Right ventricle myocardium inferior (tissue), 1 donor: ENCODE measurements at regions not wholly inside any gene's neighbourhood (a gene's known extent, or its start where the extent isn't known, plus 50 kb on each side); places are given as distances from the start of the nearest gene placed in this dataset.

Source experiments
- ATAC-seq: fragments of 200-7000 bp; cut with Tn5 transposase; one replicate; pipeline ENCODE4 v1.9.1; 2020; ENCODE audit warnings: mild to moderate bottlenecking, moderate library complexity
- DNase-seq: peaks from one replicate; pipeline ENCODE4 v3.0.0; 2021; ENCODE audit errors: missing footprints
- intact Hi-C: fragments of 100-400 bp; cut with DNase I; formaldehyde crosslinking; loops from one replicate; pipeline ENCODE4 v1.11.0; 2022
- donor health status: DM: no; HTN: yes; CAD: no; lungs with severe emphysema.

- intact Hi-C loops = no loop called here
- no peak for DNase-seq
- ATAC-seq = no peak
Measured at GRCh38 chr2:177038787-177039484, 173.7 kb upstream of the HNRNPA3 start.

DNA sequence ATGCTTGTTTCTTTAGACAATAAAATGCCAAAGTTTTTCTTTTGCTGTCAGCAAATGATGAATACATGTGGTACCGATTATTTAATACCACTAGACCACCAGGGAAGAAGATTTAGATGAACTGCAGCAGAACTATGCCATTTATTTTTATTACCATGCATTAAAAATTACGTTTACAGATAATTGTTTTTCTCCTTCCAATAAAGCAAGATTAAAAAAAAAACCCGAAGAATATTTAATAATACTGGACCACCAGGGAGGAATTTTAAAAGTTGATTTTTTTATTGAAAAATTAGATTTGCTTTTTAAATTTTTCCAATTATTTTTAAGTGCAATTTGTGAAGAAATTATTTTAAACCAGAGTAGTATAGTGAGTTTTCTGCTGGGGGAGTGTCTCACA is 170.3 kb upstream of the HNRNPA3 start:
- ATAC-seq = no peak
- intact Hi-C loops = no loop called here
- no peak for DNase-seq

DNA sequence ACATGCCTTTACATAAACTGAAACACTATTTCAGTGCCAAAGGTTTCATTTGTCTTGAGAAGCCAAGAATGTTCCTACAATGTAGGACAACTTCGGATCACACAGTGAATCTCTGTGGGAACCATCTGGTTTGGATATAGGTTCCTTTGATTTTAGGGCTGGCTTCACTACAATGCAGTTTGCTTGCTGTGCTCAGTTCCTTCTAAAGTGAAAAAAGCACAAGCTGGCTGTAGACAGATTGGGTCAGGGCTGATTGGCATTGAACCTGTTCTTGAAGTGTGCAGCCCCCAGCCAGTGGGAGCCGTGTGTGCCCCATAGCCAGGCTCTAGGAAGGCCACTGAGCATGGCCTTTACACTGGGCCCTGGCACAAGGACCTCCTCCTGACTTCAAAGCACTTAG is 167.9 kb upstream of the HNRNPA3 start:
- no peak for DNase-seq
- intact Hi-C loops = no loop called here
- no peak for ATAC-seq

DNA sequence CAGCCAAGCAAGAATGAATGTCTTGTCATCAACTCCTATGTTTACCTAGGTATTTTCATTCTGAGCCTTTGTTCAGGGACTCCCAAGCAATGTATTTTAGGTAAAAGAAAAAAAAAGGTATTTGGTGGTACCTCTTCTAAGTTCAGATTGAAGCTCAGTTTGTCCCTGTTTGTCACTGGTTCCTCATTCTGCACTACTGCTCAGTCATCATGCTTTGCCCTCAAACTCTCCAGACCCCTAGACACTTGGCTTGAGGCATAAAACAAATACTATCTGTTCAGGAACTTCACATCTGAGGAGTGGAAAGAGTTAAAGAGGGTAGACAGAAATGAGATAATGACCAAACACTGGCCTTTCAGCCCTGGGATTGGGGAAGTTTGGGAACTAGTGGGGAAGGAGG is 163.6 kb upstream of the HNRNPA3 start:
- DNase-seq (no peak), ATAC-seq (no peak)
- intact Hi-C loops = no loop called here

- no peak for ATAC-seq
Measured at GRCh38 chr2:177051278-177051677, 161.3 kb upstream of the HNRNPA3 start.

DNA sequence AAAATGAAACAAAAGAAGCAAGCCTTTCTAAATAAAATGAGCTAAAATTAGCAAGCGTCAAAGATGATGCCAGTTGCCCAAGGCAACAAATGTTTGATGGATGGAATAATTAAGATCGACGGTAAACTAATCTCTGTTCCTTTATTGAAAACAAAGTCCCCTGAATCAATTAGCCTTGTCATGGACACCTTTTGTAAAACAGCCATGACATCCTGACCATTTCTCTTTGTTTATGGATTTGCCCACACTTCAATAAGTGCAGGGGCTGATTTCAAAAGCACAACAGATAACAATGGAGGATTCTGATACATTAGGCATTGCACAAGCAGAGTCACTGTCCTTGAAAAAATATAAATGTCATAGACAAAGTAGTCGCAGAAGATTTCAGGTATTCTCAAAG is 160.1 kb upstream of the HNRNPA3 start:
- ATAC-seq (no peak), DNase-seq (no peak)
- intact Hi-C loops = no loop called here

More at GRCh38 chr2:177051278-177051677, 161.3 kb upstream of the HNRNPA3 start:
- no peak for DNase-seq
- intact Hi-C loops = no loop called here

DNA sequence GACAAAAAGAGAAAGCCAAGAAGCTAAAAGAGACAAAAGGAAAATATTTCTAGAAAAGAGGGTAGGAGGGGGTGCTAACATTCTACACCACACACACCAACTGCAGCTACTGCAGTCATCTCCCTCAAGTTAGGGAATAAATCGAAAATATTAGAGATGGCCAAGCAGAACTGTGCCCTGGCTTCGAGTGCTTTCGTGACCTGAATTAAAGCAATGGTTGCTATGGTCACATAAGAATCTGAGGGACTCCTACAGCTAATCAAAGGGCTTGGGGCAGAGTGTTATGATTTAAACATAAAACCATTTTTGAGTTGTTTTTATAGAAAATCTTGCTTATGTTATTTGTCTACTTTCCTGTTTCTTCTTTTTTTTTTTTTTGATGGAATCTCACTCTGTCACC is 159.6 kb upstream of the HNRNPA3 start:
- intact Hi-C loops = no loop called here
- ATAC-seq = no peak
- no peak for DNase-seq

GRCh38 chr2:177053716-177054115 is 158.9 kb upstream of the HNRNPA3 start:
- intact Hi-C loops = no loop called here
- ATAC-seq = no peak
- no peak for DNase-seq

GRCh38 chr2:177056481-177056929 is 156.1 kb upstream of the HNRNPA3 start:
- no peak for ATAC-seq
- no peak for DNase-seq
- intact Hi-C loops = no loop called here

- ATAC-seq = no peak
Measured at GRCh38 chr2:177058747-177059146, 153.8 kb upstream of the HNRNPA3 start.

DNA sequence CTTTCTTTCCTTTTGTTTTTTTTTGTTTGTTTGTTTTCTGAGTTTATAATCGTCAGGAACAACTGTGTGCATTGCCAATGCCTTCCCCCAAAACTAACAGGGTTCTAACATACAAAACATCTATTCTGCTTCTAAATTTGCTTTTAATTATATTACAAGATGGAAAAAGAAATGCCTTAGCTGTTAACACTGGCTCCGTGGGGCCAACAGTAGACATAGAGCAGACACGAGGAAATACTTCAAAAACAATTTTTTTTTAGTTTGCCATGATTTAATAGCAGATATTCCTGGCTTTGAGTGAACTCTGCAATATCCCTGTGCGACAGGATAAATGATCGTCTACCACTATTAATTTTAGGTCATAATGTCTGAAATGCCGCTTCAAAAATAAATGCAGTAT is 153.3 kb upstream of the HNRNPA3 start:
- DNase-seq (no peak), ATAC-seq (no peak)
- intact Hi-C loops = no loop called here

More at GRCh38 chr2:177058747-177059146, 153.8 kb upstream of the HNRNPA3 start:
- intact Hi-C loops = no loop called here
- DNase-seq = no peak

DNA sequence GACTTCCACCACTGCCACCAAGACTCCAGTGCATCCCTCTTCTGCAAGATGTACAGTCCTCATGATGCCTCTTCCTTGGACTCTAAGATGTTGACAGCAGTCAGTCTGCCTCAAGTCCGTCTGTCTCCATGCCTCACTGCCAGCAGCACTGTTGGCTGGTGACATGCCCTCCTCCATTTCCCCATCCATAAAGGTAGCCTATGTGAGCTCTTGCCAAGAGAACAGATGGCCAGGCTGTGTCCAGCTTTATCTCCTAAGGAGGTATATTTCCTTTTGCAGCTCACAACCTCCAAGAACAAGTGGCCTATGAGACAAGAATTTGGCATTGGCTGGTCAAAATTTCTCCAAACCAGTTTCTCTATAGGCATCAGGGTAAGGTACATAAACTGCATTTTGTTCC is 149.3 kb upstream of the HNRNPA3 start:
- intact Hi-C loops = no loop called here
- DNase-seq (no peak), ATAC-seq (no peak)

- intact Hi-C loops = no loop called here
- ATAC-seq = no peak
- DNase-seq = no peak
Measured at GRCh38 chr2:177064422-177064821, 148.2 kb upstream of the HNRNPA3 start.

DNA sequence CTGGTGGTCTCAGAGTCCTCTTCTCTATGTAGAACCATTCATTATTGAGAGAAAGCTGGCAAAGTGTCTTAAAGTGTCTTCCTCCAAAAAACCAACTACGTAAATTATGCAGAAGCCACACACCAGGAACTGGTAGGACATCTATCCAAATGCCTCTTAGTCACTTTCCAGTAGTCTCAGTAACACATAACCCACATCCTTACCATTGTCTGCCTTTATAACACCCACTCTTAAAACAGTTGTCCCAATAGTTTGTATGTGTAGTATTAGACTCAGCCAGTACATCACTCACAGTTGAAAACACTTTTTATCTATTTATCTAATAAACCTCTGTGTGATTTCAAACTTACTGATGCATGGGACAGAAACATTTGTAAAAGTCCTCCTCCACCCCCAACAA is 143.6 kb upstream of the HNRNPA3 start:
- DNase-seq (no peak), ATAC-seq (no peak)
- intact Hi-C loops = no loop called here

DNA sequence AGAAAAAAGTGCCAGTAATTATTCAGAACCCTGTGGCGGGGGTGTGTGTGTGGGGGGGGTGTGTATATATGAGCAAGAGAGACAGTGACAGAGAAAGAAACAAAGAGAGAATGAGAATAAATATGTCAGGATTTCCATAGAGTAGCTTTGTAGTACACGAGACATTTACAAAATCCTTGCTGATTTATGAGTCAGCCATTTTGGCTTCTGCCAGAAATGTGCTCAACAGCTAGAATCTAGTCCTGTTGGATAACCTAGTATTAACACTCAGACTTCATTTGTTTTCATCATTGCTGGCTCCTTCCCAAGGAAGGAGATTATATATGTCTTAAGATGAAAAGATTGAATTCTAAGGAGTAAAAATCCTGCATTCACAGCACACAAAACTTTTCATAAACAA is 140.5 kb upstream of the HNRNPA3 start:
- intact Hi-C loops = no loop called here
- ATAC-seq (no peak), DNase-seq (no peak)

GRCh38 chr2:177073611-177074010 is 139.0 kb upstream of the HNRNPA3 start:
- ATAC-seq = no peak
- intact Hi-C loops = no loop called here

GRCh38 chr2:177074099-177074710 is 138.4 kb upstream of the HNRNPA3 start:
- ATAC-seq (no peak), DNase-seq (no peak)
- intact Hi-C loops = no loop called here

More at GRCh38 chr2:177073611-177074010, 139.0 kb upstream of the HNRNPA3 start:
- no peak for DNase-seq

GRCh38 chr2:177075254-177075653 is 137.3 kb upstream of the HNRNPA3 start:
- DNase-seq = no peak
- intact Hi-C loops = no loop called here
- no peak for ATAC-seq

DNA sequence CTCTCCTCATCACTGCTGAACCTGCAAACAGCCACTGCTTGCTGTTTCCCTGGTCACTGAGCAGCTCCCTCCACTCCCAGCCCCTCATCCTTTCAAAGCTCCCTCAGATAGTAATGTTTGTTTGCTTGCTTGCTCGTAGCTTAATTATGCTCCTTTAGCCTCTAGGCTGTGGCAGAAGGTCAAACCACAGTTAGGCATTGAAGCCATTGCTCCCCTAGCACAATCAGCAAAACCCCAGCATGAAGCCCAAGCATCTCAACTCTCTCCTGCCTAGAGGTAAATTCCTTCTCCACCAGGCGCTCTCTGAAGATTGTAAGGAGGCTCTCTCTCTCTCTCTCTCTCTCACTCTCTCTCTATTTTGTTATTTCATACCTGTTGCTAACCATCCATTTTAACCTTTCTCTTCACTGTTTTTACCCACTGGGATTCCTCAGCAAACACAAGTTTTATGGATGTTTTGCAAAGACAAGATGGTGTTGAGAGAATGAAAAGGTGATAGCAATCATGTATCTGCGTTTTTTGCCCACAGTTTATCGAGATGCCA is 135.9 kb upstream of the HNRNPA3 start:
- DNase-seq = no peak
- intact Hi-C loops = no loop called here
- no peak for ATAC-seq

DNA sequence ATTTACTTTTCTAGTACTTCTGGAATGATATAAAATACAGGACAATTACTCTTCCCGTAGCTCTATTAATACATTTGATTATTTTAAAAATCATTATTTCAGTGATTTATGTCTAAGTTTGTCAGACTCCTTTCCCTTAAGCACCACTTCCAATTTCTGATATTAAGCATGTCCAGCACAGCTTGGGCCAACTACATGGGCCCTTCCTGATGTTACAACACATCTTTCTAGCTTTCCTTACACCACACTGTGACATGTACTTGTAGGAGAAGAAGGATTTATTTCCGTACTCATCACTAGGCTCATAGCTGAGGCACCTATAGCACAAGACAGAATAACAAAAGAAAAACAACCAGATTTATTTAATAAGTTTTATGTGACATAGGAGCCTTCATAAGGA is 134.8 kb upstream of the HNRNPA3 start:
- intact Hi-C loops = no loop called here
- ATAC-seq (no peak), DNase-seq (no peak)
